ENCODE measurements at regions not wholly inside any gene's neighbourhood (a gene's known extent, or its start where the extent isn't known, plus 50 kb on each side); places are given as distances from the start of the nearest gene placed in this dataset.
A peak's percentile ranks its signal among the peaks of the same experiment; 100 is the strongest.

DNA sequence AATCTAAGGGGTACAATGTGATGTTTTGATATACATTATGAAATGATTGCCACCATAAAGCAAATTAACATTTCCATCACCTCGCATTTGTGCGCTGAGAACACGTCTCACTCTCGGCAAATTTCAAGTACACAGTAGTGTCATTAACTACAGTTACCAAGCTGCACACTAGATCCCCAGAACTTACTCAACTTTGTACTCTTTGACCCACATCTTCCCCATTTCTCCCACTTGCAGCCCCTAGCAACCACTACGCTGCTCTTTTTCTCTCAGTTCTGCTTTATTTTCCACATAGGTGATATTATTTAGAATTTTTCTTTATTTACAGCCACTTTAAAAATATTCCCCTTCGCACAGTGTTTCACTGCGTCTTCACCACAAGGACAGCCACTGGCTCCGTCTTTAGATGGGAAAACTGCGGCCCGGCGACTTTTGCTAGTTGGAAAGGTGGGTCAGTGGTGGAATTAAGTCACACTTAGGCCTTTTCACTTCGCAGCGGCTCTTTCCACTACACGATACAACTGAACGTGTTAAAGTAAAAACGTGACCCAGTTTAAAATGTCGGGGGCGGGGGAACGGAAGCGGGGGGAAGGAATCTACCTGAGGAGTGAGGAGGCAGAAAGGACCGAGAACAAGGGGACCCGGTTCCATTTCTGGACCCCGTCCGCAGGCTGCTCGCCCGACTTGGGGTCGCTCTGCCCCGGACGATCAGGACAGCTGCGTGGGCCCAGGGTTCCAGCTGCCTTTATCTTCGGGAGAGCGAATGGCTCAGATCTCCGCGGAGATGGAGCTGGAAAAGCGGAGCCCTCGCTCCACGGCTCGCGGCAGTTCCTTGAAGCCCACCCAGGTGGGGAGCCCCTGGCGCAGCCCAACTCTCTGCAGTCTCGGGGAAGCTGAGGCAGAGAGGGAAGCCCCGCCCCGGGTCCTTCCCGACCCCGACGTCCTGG is 486.1 kb downstream of the UQCRFS1 start:
- peak overlapping the region; percentile 29 for H3K4me3 ChIP-seq (ENCODE audit: low read length)
- no peak for DNase-seq (ENCODE audit: low read depth)
- TF ChIP-seq, protein P1, sequence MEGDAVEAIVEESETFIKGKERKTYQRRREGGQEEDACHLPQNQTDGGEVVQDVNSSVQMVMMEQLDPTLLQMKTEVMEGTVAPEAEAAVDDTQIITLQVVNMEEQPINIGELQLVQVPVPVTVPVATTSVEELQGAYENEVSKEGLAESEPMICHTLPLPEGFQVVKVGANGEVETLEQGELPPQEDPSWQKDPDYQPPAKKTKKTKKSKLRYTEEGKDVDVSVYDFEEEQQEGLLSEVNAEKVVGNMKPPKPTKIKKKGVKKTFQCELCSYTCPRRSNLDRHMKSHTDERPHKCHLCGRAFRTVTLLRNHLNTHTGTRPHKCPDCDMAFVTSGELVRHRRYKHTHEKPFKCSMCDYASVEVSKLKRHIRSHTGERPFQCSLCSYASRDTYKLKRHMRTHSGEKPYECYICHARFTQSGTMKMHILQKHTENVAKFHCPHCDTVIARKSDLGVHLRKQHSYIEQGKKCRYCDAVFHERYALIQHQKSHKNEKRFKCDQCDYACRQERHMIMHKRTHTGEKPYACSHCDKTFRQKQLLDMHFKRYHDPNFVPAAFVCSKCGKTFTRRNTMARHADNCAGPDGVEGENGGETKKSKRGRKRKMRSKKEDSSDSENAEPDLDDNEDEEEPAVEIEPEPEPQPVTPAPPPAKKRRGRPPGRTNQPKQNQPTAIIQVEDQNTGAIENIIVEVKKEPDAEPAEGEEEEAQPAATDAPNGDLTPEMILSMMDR (IDR thresholded peaks at IDR 0.05; ENCODE audit: insufficient read depth, low read depth, low read length, missing control alignments): no peak

DNA sequence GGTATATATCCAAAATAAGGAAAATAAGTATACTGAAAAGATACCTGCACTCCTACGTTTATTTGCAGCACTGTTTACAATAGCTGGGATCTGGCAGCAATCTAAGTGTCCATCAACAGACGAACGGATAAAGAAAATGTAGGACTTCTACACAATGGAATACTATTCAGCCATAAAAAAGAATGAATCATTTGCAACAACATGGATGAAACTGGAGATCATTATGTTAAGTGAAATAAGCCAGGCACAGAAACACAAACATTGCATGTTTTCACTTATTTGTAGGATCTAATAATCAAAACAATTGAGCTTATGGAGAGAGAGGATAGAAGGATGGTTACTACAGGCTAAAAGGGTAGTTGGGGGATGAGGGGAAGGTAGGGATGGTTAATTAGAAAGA is 494.0 kb downstream of the UQCRFS1 start:
- DNase-seq (ENCODE audit: low read depth): no peak
- H3K4me3 ChIP-seq (ENCODE audit: low read length): no peak overlapping the region
- TF ChIP-seq, protein P1 (IDR thresholded peaks at IDR 0.05; ENCODE audit: insufficient read depth, low read depth, low read length, missing control alignments): no peak

DNA sequence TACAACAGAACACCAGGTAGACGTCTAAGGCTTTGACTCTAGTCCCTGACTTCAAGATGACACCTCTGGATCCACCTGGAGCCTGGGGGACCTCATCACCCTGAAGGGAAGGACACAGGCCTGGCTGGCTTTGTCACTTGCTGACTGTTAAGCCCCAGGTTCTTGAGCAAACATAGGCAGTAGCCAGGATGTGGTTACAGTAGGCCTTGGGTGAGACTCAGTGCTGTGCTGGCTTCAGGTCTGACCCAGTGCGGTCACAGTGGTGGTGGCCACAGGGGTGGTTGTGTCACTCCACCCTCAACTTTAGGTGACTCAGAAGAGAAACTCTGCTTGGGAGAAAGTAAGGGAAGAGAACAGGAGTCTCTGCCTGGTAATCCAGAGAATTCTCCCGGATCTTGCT is 497.8 kb downstream of the UQCRFS1 start:
- DNase-seq (ENCODE audit: low read depth): no peak
- TF ChIP-seq, protein P1 (IDR thresholded peaks at IDR 0.05; ENCODE audit: insufficient read depth, low read depth, low read length, missing control alignments): no peak
- H3K4me3 ChIP-seq (ENCODE audit: low read length): no peak overlapping the region

DNA sequence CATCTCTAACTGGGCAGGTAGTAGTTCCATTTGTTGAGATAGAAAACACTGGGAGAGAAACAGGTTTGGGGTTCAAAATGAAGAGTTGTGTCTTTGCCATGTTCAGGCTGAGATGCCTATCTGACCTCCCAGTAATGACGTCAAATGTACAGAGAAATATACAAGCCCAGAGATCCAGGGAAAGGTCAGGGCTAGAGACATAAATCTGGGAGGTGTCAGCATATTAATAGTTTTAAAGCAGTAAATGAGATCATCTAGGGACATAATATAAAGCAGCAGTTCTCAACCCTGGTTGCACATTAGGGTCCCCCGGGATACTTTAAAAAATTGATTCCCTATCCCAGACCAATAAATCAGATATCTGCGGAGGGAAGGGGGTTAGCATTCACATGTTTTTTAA is 501.5 kb downstream of the UQCRFS1 start:
- no peak for DNase-seq (ENCODE audit: low read depth)
- H3K4me3 ChIP-seq (ENCODE audit: low read length): no peak overlapping the region
- TF ChIP-seq, protein P1 (IDR thresholded peaks at IDR 0.05; ENCODE audit: insufficient read depth, low read depth, low read length, missing control alignments): no peak

DNA sequence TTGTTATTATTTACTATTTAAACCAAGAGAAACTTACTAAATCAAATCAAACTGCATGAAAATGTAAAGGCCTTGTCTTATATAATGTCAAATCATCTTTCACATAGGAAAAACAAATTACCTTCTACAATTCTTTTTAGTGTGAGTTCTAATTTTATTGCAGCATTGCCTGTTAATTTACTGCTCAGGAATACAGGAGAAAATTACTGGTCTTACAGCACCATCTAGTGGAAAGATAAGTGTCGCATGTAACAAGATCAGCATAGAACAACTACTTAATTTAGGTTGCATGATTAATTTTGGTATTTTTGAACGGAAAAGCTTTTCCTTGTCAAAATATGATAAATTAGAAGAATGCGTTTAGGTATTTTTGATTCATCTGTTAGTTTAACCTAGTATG is 502.7 kb downstream of the UQCRFS1 start:
- TF ChIP-seq, protein P1 (IDR thresholded peaks at IDR 0.05; ENCODE audit: insufficient read depth, low read depth, low read length, missing control alignments): peak; percentile 48
- H3K4me3 ChIP-seq (ENCODE audit: low read length): no peak overlapping the region
- peak; percentile 70 for DNase-seq (ENCODE audit: low read depth)

DNA sequence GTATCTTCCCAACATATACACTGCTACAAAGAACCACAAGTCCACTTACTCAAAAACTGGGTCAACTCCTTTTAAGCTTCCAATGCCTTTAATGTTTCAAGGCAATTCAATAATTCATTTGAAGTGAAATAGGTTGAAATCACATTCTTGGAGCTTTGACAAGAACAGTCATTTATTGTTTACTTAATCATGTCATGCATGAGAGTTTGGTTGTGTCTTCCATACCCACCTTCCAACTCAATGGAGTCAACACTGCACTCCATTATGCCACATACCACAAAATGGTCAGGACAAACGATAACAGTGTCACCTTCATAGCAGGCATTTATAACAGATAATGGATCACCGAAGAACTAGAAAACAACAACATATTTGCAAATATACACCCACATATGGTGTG is 506.3 kb downstream of the UQCRFS1 start:
- TF ChIP-seq, protein P1 (IDR thresholded peaks at IDR 0.05; ENCODE audit: insufficient read depth, low read depth, low read length, missing control alignments): no peak
- H3K4me3 ChIP-seq (ENCODE audit: low read length): no peak overlapping the region
- peak; percentile 6 for DNase-seq (ENCODE audit: low read depth)

Measured in epithelial cell of esophagus (primary cell).